ENCODE measurements at regions not wholly inside any gene's neighbourhood (a gene's known extent, or its start where the extent isn't known, plus 50 kb on each side); places are given as distances from the start of the nearest gene placed in this dataset.

DNA sequence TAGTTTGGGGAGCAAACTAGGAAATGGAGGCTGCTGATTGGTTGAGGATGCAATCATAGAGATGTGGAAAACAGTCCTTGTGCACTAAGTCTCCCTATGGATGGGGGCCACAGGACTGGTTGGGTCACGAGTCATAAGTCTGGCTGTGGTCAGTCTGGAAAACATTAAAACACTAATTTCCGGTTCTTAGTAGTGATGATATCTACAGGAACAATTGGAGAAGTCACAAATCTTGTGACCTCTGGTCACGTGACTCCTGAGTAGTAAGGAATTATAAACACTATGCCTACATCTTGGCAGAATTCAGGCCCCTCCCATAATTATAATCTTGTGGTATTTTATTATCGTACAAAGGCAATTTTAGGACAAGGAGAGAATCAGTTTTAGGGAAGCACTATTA, 317.3 kb upstream of the ARPP21 start:
- Mint-ChIP-seq H3K27ac (no peak overlapping the region), H3K9me3 (peaks cover 23% of the 10 kb centered on the region; the same call in 2 of the 3 replicates), H3K4me3 (no peak overlapping the region), H3K36me3 (ENCODE audit: low read depth) (peaks cover 4% of the 10 kb centered on the region; the same call in 2 of the 3 replicates), H3K27me3 (ENCODE audit: insufficient read depth, low read depth, poor library complexity) (peaks cover 2% of the 10 kb centered on the region), H3K4me1 (no peaks in the 10 kb centered on the region)
- no peaks in the 10 kb centered on the region for H4K20me1 ChIP-seq (replicated peaks; ENCODE audit: insufficient read depth)
- no peaks in the 10 kb centered on the region for H3K27me3 ChIP-seq (ENCODE audit: insufficient read depth)
- H3K79me2 ChIP-seq (replicated peaks; ENCODE audit: insufficient read depth), result no peaks in the 10 kb centered on the region
- peaks cover 3% of the 10 kb centered on the region; the same call in 1 of the 2 replicates for H3K9me2 ChIP-seq (ENCODE audit: insufficient read depth)
- ATAC-seq (no peak), DNase-seq (ENCODE audit: low spot score) (no peak)
- TF ChIP-seq, protein P1, sequence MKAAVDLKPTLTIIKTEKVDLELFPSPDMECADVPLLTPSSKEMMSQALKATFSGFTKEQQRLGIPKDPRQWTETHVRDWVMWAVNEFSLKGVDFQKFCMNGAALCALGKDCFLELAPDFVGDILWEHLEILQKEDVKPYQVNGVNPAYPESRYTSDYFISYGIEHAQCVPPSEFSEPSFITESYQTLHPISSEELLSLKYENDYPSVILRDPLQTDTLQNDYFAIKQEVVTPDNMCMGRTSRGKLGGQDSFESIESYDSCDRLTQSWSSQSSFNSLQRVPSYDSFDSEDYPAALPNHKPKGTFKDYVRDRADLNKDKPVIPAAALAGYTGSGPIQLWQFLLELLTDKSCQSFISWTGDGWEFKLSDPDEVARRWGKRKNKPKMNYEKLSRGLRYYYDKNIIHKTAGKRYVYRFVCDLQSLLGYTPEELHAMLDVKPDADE (IDR thresholded peaks at IDR 0.05), result no peak
- no peak for TF ChIP-seq EZH2 (IDR thresholded peaks at IDR 0.05; ENCODE audit: low read depth, unreplicated experiment)
- 0 out of 2 replicates have a peak, but pooled peaks cover 9% of the 10 kb centered on the region for H3K36me3 ChIP-seq (ENCODE audit: insufficient read depth)
- H2AFZ ChIP-seq, result no peak overlapping the region
- no peak overlapping the region for H3K27ac ChIP-seq (ENCODE audit: low read depth)
- no peaks in the 10 kb centered on the region for H3K4me1 ChIP-seq (ENCODE audit: insufficient read depth)
- no peak overlapping the region for H3K4me3 ChIP-seq
- no peaks in the 10 kb centered on the region for H3F3A ChIP-seq (replicated peaks; ENCODE audit: low read depth)
- H3K4me2 ChIP-seq, result no peak overlapping the region

GRCh38 chr3:35335703-35336102, 303.6 kb upstream of the ARPP21 start:
- Histone ChIP-seq H3K4me2 (no peak overlapping the region), H3K4me3 (no peak overlapping the region), H3F3A (replicated peaks; ENCODE audit: low read depth) (no peaks in the 10 kb centered on the region), H2AFZ (no peak overlapping the region), H3K27ac (ENCODE audit: low read depth) (no peak overlapping the region), H3K4me1 (ENCODE audit: insufficient read depth) (peaks cover 7% of the 10 kb centered on the region; the same call in 1 of the 2 replicates), H3K9me2 (ENCODE audit: insufficient read depth) (no peaks in the 10 kb centered on the region), H4K20me1 (replicated peaks; ENCODE audit: insufficient read depth) (no peaks in the 10 kb centered on the region), H3K36me3 (ENCODE audit: insufficient read depth) (no peaks in the 10 kb centered on the region), H3K79me2 (replicated peaks; ENCODE audit: insufficient read depth) (no peaks in the 10 kb centered on the region), H3K27me3 (ENCODE audit: insufficient read depth) (no peaks in the 10 kb centered on the region)
- no peaks in the 10 kb centered on the region for H3K36me3 Mint-ChIP-seq (ENCODE audit: low read depth)
- no peaks in the 10 kb centered on the region for H3K27me3 Mint-ChIP-seq (ENCODE audit: insufficient read depth, low read depth, poor library complexity)
- no peak for ATAC-seq
- peaks cover 9% of the 10 kb centered on the region; the same call in 2 of the 3 replicates for H3K4me1 Mint-ChIP-seq
- H3K9me3 Mint-ChIP-seq, result no peaks in the 10 kb centered on the region
- no peak overlapping the region for H3K27ac Mint-ChIP-seq
- DNase-seq (ENCODE audit: low spot score), result peak; percentile 3
- no peak overlapping the region for H3K4me3 Mint-ChIP-seq
- TF ChIP-seq EZH2 (IDR thresholded peaks at IDR 0.05; ENCODE audit: low read depth, unreplicated experiment), result no peak
- no peak for TF ChIP-seq JUNB (IDR thresholded peaks at IDR 0.05; ENCODE audit: unreplicated experiment)
- TF ChIP-seq ZNF331 (CRISPR knock-in tag; IDR thresholded peaks at IDR 0.05; ENCODE audit: low read depth), result no peak
- TF ChIP-seq, protein P2, sequence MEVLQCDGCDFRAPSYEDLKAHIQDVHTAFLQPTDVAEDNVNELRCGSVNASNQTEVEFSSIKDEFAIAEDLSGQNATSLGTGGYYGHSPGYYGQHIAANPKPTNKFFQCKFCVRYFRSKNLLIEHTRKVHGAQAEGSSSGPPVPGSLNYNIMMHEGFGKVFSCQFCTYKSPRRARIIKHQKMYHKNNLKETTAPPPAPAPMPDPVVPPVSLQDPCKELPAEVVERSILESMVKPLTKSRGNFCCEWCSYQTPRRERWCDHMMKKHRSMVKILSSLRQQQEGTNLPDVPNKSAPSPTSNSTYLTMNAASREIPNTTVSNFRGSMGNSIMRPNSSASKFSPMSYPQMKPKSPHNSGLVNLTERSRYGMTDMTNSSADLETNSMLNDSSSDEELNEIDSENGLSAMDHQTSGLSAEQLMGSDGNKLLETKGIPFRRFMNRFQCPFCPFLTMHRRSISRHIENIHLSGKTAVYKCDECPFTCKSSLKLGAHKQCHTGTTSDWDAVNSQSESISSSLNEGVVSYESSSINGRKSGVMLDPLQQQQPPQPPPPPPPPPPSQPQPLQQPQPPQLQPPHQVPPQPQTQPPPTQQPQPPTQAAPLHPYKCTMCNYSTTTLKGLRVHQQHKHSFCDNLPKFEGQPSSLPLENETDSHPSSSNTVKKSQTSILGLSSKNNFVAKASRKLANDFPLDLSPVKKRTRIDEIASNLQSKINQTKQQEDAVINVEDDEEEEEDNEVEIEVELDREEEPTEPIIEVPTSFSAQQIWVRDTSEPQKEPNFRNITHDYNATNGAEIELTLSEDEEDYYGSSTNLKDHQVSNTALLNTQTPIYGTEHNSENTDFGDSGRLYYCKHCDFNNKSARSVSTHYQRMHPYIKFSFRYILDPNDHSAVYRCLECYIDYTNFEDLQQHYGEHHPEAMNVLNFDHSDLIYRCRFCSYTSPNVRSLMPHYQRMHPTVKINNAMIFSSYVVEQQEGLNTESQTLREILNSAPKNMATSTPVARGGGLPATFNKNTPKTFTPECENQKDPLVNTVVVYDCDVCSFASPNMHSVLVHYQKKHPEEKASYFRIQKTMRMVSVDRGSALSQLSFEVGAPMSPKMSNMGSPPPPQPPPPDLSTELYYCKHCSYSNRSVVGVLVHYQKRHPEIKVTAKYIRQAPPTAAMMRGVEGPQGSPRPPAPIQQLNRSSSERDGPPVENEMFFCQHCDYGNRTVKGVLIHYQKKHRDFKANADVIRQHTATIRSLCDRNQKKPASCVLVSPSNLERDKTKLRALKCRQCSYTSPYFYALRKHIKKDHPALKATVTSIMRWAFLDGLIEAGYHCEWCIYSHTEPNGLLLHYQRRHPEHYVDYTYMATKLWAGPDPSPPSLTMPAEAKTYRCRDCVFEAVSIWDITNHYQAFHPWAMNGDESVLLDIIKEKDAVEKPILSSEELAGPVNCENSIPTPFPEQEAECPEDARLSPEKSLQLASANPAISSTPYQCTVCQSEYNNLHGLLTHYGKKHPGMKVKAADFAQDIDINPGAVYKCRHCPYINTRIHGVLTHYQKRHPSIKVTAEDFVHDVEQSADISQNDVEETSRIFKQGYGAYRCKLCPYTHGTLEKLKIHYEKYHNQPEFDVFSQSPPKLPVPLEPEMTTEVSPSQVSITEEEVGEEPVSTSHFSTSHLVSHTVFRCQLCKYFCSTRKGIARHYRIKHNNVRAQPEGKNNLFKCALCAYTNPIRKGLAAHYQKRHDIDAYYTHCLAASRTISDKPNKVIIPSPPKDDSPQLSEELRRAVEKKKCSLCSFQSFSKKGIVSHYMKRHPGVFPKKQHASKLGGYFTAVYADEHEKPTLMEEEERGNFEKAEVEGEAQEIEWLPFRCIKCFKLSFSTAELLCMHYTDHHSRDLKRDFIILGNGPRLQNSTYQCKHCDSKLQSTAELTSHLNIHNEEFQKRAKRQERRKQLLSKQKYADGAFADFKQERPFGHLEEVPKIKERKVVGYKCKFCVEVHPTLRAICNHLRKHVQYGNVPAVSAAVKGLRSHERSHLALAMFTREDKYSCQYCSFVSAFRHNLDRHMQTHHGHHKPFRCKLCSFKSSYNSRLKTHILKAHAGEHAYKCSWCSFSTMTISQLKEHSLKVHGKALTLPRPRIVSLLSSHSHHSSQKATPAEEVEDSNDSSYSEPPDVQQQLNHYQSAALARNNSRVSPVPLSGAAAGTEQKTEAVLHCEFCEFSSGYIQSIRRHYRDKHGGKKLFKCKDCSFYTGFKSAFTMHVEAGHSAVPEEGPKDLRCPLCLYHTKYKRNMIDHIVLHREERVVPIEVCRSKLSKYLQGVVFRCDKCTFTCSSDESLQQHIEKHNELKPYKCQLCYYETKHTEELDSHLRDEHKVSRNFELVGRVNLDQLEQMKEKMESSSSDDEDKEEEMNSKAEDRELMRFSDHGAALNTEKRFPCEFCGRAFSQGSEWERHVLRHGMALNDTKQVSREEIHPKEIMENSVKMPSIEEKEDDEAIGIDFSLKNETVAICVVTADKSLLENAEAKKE (CRISPR knock-in tag; IDR thresholded peaks at IDR 0.05), result no peak
- no peak for TF ChIP-seq EZH2phosphoT487 (IDR thresholded peaks at IDR 0.05; ENCODE audit: unreplicated experiment)
- no peak for TF ChIP-seq NANOG (IDR thresholded peaks at IDR 0.05; ENCODE audit: borderline replicate concordance)
- TF ChIP-seq ZNF114 (CRISPR knock-in tag; IDR thresholded peaks at IDR 0.05), result no peak
- TF ChIP-seq CREB1 (CRISPR knock-in tag; IDR thresholded peaks at IDR 0.05; ENCODE audit: low read depth), result no peak
- TF ChIP-seq, protein P1 (IDR thresholded peaks at IDR 0.05), result no peak
- no peak for TF ChIP-seq POLR2AphosphoS5 (IDR thresholded peaks at IDR 0.05; ENCODE audit: low read depth)
- TF ChIP-seq CTCF (conservative IDR thresholded peaks at IDR 0.05; ENCODE audit: low read depth in 2 of 2), result no peak

Measured in GM23338 (cell line).